ENCODE measurements at regions not wholly inside any gene's neighbourhood (a gene's known extent, or its start where the extent isn't known, plus 50 kb on each side); places are given as distances from the start of the nearest gene placed in this dataset.
A peak's percentile ranks its signal among the peaks of the same experiment; 100 is the strongest.
"Not testable (repeated sequence)": the region's sequence is repeated elsewhere in the genome, so short reads cannot be mapped to it uniquely, and the experiment has no call there.

DNA sequence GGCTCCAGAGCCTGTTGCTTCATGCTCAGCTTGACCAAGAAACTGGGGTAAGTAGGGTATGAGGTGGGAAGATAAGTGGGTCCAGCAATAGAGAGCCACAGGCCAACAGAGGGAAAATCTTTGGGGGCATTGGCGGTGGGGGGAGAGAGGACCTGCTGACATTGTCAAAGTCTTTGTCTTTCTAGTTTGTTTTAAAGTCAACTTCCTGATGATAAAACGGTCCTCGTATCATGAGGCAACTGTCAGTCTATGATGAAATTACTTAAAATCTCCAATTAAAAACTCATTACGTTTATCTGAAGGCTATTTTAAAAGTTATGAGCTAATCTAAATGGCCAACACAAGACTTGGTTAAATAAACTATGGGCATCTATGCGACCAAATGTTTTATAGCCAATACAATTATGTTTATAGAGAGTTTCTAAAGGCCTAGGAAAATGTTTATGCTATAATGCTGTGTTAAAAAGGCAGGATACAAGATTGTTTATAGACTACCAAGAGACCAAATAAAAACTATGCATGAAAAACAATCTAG is 84.4 kb upstream of the CD28 start:
- no peaks in the 10 kb centered on the region for H3K36me3 Mint-ChIP-seq (ENCODE audit: low read depth)
- H3K27me3 Mint-ChIP-seq (ENCODE audit: insufficient read depth) = no peaks in the 10 kb centered on the region; the same call in 1 of the 2 replicates
- no peaks in the 10 kb centered on the region for H3K9me3 Mint-ChIP-seq
- peaks cover 40% of the 10 kb centered on the region for H3K4me1 Mint-ChIP-seq (ENCODE audit: low read depth)
- no peak for DNase-seq
- TF ChIP-seq, protein P1, sequence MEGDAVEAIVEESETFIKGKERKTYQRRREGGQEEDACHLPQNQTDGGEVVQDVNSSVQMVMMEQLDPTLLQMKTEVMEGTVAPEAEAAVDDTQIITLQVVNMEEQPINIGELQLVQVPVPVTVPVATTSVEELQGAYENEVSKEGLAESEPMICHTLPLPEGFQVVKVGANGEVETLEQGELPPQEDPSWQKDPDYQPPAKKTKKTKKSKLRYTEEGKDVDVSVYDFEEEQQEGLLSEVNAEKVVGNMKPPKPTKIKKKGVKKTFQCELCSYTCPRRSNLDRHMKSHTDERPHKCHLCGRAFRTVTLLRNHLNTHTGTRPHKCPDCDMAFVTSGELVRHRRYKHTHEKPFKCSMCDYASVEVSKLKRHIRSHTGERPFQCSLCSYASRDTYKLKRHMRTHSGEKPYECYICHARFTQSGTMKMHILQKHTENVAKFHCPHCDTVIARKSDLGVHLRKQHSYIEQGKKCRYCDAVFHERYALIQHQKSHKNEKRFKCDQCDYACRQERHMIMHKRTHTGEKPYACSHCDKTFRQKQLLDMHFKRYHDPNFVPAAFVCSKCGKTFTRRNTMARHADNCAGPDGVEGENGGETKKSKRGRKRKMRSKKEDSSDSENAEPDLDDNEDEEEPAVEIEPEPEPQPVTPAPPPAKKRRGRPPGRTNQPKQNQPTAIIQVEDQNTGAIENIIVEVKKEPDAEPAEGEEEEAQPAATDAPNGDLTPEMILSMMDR (IDR thresholded peaks at IDR 0.05) = no peak
- H3K27ac Mint-ChIP-seq = peak overlapping the region; percentile 93
- no peak overlapping the region for H3K4me3 Mint-ChIP-seq

DNA sequence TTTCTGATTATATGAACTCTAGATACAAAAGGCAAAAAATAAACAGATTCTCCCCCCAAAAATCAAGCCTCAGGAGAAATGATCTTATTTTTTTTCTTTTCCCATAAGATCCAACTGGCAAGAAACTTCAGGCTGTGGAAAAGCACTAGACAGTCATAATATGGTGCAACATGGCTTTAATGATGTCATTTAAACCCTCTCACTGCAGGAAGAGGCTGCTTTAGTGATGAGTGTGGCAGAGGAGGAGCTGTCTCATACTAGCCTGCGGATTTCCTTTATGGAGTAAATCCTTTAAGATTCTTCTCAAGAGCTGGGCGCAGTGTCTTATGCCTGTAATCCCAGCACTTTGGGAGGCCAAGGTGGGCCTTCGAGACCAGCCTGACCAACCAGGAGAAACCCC is 83.3 kb upstream of the CD28 start:
- DNase-seq = peak; percentile 95
- H3K27ac Mint-ChIP-seq = peak overlapping the region; percentile 93
- H3K27me3 Mint-ChIP-seq (ENCODE audit: insufficient read depth) = no peaks in the 10 kb centered on the region
- no peaks in the 10 kb centered on the region for H3K36me3 Mint-ChIP-seq (ENCODE audit: low read depth)
- H3K9me3 Mint-ChIP-seq = no peaks in the 10 kb centered on the region
- TF ChIP-seq, protein P1 (IDR thresholded peaks at IDR 0.05) = no peak
- H3K4me1 Mint-ChIP-seq (ENCODE audit: low read depth) = peaks cover 48% of the 10 kb centered on the region
- peak overlapping the region; percentile 55 for H3K4me3 Mint-ChIP-seq

DNA sequence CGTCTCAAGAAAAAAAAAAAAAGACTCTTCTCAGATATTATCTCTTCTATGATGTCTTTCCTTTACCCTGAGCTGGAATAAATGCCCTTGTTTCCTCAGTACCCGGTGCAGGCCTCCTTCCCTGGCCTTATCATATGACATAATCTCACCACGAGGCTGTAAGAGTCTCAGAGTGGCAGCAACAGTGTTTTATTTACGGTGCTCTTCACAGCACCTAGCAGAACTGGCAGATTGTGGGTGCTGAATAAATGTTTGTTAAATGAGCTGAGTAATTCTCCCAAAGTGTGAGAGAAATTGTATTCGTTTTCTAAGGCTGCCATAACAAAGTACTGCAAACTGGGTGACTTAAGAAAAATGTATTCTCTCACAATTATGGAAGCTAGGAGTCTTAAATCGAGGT is 82.8 kb upstream of the CD28 start:
- no peaks in the 10 kb centered on the region for H3K36me3 Mint-ChIP-seq (ENCODE audit: low read depth)

DNA sequence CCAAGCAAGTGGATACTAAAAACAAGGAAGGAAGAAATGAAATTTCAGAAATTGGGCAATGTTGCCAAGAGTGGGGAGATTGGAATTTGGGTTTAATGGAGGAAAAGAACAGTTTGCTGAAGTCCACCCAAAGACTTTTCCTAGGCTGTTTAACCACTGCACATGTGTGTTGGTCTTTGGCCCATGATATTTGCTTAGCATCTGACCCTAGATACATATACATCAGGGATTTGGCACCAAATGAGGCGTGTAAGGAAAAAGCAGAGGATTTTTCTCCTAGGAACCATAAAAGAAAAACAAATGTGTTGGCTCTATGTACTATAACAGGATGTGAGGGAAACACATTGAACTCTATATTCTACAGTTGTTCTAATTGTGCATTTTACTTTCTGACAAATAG is 80.7 kb upstream of the CD28 start:
- Mint-ChIP-seq H3K36me3 (ENCODE audit: low read depth) (no peaks in the 10 kb centered on the region), H3K4me3 (no peak overlapping the region), H3K27me3 (ENCODE audit: insufficient read depth) (no peaks in the 10 kb centered on the region), H3K4me1 (ENCODE audit: low read depth) (peaks cover 48% of the 10 kb centered on the region), H3K27ac (no peak overlapping the region), H3K9me3 (no peaks in the 10 kb centered on the region)
- TF ChIP-seq, protein P1 (IDR thresholded peaks at IDR 0.05) = no peak
- DNase-seq = no peak

More for the DNA sequence above, 82.8 kb upstream of the CD28 start:
- Mint-ChIP-seq H3K9me3 (no peaks in the 10 kb centered on the region), H3K27me3 (ENCODE audit: insufficient read depth) (no peaks in the 10 kb centered on the region), H3K4me3 (peak overlapping the region; percentile 55; the same call in 1 of the 2 replicates), H3K4me1 (ENCODE audit: low read depth) (peaks cover 48% of the 10 kb centered on the region), H3K27ac (peak overlapping the region; percentile 93)
- TF ChIP-seq, protein P1 (IDR thresholded peaks at IDR 0.05) = no peak
- DNase-seq = peak; percentile 32

DNA sequence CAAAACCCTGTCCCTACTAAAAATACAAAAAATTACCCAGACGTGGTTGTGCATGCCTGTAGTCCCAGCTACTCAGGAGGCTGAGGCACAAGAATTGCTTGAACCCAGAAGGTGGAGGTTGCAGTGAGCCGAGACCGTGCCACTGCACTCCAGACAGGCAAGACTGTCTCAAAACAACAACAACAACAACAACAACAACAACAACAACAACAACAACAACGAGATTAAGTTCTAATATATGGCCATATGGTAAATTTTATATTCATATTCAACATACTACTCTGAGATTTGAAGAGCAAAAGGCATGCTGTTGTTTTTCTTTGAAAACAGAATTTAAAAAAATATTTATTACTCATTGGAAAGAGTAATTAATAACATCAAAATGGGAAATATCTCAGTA is 80.2 kb upstream of the CD28 start:
- Mint-ChIP-seq H3K27ac (peak overlapping the region; percentile 51; the same call in 1 of the 2 replicates), H3K4me1 (ENCODE audit: low read depth) (peaks cover 52% of the 10 kb centered on the region)
- H3K4me3 Mint-ChIP-seq; H3K27me3 Mint-ChIP-seq (ENCODE audit: insufficient read depth); H3K36me3 Mint-ChIP-seq (ENCODE audit: low read depth); H3K9me3 Mint-ChIP-seq; DNase-seq: not testable (repeated sequence)

DNA sequence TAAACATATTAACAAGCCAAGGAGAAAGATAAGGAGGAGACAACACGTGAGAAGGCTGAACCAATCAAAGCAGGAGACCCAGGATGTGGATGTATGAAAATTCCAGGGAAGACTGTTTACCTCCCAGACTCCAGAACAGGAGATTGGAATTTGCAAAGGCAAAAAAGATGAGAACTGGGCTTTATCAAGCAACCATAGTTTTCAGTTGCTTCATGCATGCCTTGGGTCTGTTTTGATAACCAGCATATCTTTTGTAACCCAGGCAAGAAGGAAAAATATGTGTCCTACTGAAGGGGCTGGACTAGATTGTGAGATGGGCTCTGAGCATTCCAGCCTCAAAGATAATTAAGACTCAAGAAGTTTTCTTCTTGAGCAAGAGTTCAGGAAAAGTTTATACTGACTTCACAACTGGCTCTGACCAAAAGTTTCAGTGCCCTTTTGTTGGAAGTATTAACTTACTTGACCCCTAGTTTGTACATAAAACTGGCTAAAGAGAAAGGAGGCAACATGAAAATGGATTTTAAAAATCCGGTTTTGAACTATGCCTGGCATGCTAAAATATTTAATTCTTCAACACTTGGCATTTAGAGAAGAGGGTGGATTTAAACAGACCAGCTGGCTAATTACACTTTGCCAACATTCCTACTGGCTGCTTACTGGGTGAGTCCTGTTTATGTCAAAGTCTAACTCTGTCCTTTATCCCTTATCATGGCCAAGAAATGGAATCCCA is 79.3 kb upstream of the CD28 start:
- Mint-ChIP-seq H3K27ac (peak overlapping the region; percentile 59), H3K9me3 (no peaks in the 10 kb centered on the region), H3K4me3 (no peak overlapping the region; the same call in 1 of the 2 replicates), H3K36me3 (ENCODE audit: low read depth) (no peaks in the 10 kb centered on the region), H3K27me3 (ENCODE audit: insufficient read depth) (no peaks in the 10 kb centered on the region), H3K4me1 (ENCODE audit: low read depth) (peaks cover 52% of the 10 kb centered on the region)
- DNase-seq = peak; percentile 79
- TF ChIP-seq, protein P1 (IDR thresholded peaks at IDR 0.05) = no peak

Measured in HFFc6 (cell line).